ENCODE measurements at regions not wholly inside any gene's neighbourhood (a gene's known extent, or its start where the extent isn't known, plus 50 kb on each side); places are given as distances from the start of the nearest gene placed in this dataset.

GRCh38 chr16:26189536-26189935 is 497.8 kb downstream of the HS3ST4 start:
- DNase-seq (ENCODE audit: low read depth) = no peak

- no peak for DNase-seq (ENCODE audit: low read depth)
These were observed 502.8 kb downstream of the HS3ST4 start for GRCh38 chr16:26194526-26194925.

- no peak for DNase-seq (ENCODE audit: low read depth)
These were observed 503.5 kb downstream of the HS3ST4 start for GRCh38 chr16:26195225-26195624.

GRCh38 chr16:26196310-26196709 is 504.6 kb downstream of the HS3ST4 start:
- no peak for DNase-seq (ENCODE audit: low read depth)

GRCh38 chr16:26196802-26197201 is 505.0 kb downstream of the HS3ST4 start:
- DNase-seq (ENCODE audit: low read depth) = no peak

- no peak for DNase-seq (ENCODE audit: low read depth)
These were observed 505.9 kb downstream of the HS3ST4 start for GRCh38 chr16:26197707-26198106.

- DNase-seq (ENCODE audit: low read depth) = no peak
These were observed 506.5 kb downstream of the HS3ST4 start for GRCh38 chr16:26198221-26198620.

GRCh38 chr16:26204138-26204537 is 512.4 kb downstream of the HS3ST4 start:
- DNase-seq (ENCODE audit: low read depth) = no peak

- no peak for DNase-seq (ENCODE audit: low read depth)
These were observed 519.8 kb downstream of the HS3ST4 start for GRCh38 chr16:26211542-26211941.

- DNase-seq (ENCODE audit: low read depth) = no peak
These were observed 520.8 kb downstream of the HS3ST4 start for GRCh38 chr16:26212599-26212998.

GRCh38 chr16:26214581-26215174 is 522.9 kb downstream of the HS3ST4 start:
- DNase-seq (ENCODE audit: low read depth) = no peak

- no peak for DNase-seq (ENCODE audit: low read depth)
These were observed 529.1 kb downstream of the HS3ST4 start for GRCh38 chr16:26220894-26221293.

GRCh38 chr16:26231647-26232046 is 539.9 kb downstream of the HS3ST4 start:
- no peak for DNase-seq (ENCODE audit: low read depth)

GRCh38 chr16:26240807-26241206 is 549.0 kb downstream of the HS3ST4 start:
- no peak for DNase-seq (ENCODE audit: low read depth)

- no peak for DNase-seq (ENCODE audit: low read depth)
These were observed 555.3 kb downstream of the HS3ST4 start for GRCh38 chr16:26247063-26247462.

- DNase-seq (ENCODE audit: low read depth) = no peak
These were observed 560.8 kb downstream of the HS3ST4 start for GRCh38 chr16:26252598-26252997.

GRCh38 chr16:26261621-26262020 is 569.9 kb downstream of the HS3ST4 start:
- no peak for DNase-seq (ENCODE audit: low read depth)

GRCh38 chr16:26263406-26263805 is 571.6 kb downstream of the HS3ST4 start:
- no peak for DNase-seq (ENCODE audit: low read depth)

GRCh38 chr16:26267641-26268040 is 575.9 kb downstream of the HS3ST4 start:
- no peak for DNase-seq (ENCODE audit: low read depth)

- DNase-seq (ENCODE audit: low read depth) = no peak
These were observed 577.9 kb downstream of the HS3ST4 start for GRCh38 chr16:26269673-26270072.

- no peak for DNase-seq (ENCODE audit: low read depth)
These were observed 581.8 kb downstream of the HS3ST4 start for GRCh38 chr16:26273607-26274006.

- DNase-seq (ENCODE audit: low read depth) = no peak
These were observed 583.3 kb downstream of the HS3ST4 start for GRCh38 chr16:26275021-26275590.

GRCh38 chr16:26276289-26276688 is 584.5 kb downstream of the HS3ST4 start:
- DNase-seq (ENCODE audit: low read depth) = no peak

GRCh38 chr16:26281381-26282110 is 589.8 kb downstream of the HS3ST4 start:
- no peak for DNase-seq (ENCODE audit: low read depth)
